Omental fat pad (tissue), 3 donors: ENCODE measurements at regions not wholly inside any gene's neighbourhood (a gene's known extent, or its start where the extent isn't known, plus 50 kb on each side); places are given as distances from the start of the nearest gene placed in this dataset.
"Not testable (repeated sequence)": the region's sequence is repeated elsewhere in the genome, so short reads cannot be mapped to it uniquely, and the experiment has no call there.

Experiments used
- ATAC-seq: fragments of 150-250 bp; one replicate; pipeline ENCODE4 v1.9.1; 2016; ENCODE audit warnings: mild to moderate bottlenecking, moderate library complexity; ENCODE audit not compliant: low FRiP score
- DNase-seq: peaks from one replicate; pipeline ENCODE4 v3.0.0-alpha.2; 2019; ENCODE audit warnings: low spot score
- TF ChIP-seq, protein P1 (sequence below), 3 donors: fragments of 450-650 bp; IDR thresholded peaks; one replicate each; pipeline ENCODE4 v1.5.1; 2016 to 2017; ENCODE audit warnings: antibody characterized with exemption in 3 of 3, mild to moderate bottlenecking in 3 of 3, moderate library complexity in 2 of 3

DNA sequence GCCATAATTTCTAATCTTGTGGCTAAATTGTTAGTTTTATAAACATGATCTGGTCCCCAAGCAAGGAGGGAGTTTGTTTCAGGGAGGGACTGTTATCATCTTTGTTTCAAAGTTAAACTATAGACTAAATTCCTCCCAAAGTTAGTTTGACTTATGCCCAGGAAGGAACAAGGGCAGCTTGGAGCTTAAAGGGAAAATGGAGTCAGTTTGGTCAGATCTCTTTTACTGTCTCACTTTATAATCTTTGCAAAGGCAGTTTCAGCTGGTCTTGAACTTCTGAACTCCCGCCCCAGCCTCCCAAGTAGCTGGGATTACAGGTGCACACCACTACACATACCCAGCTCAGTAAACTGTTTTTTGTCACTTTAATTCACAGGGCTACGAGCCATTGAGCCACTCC, 214.7 kb downstream of the ZNF674 start:
- ATAC-seq (no peak), DNase-seq (no peak)
- TF ChIP-seq, protein P1, sequence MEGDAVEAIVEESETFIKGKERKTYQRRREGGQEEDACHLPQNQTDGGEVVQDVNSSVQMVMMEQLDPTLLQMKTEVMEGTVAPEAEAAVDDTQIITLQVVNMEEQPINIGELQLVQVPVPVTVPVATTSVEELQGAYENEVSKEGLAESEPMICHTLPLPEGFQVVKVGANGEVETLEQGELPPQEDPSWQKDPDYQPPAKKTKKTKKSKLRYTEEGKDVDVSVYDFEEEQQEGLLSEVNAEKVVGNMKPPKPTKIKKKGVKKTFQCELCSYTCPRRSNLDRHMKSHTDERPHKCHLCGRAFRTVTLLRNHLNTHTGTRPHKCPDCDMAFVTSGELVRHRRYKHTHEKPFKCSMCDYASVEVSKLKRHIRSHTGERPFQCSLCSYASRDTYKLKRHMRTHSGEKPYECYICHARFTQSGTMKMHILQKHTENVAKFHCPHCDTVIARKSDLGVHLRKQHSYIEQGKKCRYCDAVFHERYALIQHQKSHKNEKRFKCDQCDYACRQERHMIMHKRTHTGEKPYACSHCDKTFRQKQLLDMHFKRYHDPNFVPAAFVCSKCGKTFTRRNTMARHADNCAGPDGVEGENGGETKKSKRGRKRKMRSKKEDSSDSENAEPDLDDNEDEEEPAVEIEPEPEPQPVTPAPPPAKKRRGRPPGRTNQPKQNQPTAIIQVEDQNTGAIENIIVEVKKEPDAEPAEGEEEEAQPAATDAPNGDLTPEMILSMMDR (IDR thresholded peaks at IDR 0.05), result no peak

DNA sequence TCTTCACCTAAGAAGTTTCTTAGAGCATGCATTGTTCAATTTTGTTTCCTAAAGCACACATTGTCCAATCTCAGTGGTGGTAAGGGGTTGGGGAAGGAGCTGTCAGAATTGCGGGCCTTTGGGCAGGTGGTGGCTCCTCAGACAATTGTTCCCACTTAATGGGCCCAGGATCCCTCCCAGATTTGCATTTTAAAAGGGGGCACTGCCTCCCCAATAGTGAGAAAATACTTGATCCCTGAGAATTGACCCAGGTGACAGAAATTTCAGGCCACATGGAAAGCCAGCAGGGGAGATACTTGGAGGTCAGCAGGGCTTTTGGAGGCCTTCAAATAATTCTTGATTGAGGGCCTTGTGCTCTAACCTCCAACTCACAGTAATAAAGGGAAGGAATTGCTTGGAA, 217.1 kb downstream of the ZNF674 start:
- DNase-seq, result no peak
- TF ChIP-seq, protein P1 (IDR thresholded peaks at IDR 0.05), result no peak
- ATAC-seq, result no peak

DNA sequence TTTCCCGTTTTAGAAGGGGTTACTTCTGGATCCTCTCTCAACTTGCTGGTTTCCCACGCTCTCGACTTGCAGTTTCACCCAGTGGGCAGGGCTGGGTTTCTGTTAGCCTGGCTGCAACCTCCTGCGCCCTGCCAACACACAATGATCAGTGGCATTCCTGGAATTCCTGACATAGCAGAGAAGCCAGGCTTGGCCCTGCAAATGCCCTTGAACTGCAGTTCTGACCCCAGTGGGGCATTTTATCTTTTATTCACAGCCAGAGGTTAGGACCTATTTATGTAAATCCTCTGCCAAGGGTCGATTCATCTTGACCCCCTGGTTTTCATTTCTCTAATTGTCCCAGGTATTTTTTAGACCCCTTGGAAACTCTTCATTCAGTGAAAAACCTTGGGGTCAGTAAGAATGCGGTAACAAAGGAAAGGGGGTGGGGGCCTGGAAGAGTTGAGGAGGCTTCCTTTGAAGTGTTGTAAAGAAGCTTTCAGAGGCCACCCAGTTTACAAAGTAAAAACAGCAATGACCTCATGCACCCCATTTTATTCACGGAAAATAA, 217.6 kb downstream of the ZNF674 start:
- DNase-seq, result no peak
- TF ChIP-seq, protein P1 (IDR thresholded peaks at IDR 0.05), result no peak
- ATAC-seq, result peak; percentile 55

DNA sequence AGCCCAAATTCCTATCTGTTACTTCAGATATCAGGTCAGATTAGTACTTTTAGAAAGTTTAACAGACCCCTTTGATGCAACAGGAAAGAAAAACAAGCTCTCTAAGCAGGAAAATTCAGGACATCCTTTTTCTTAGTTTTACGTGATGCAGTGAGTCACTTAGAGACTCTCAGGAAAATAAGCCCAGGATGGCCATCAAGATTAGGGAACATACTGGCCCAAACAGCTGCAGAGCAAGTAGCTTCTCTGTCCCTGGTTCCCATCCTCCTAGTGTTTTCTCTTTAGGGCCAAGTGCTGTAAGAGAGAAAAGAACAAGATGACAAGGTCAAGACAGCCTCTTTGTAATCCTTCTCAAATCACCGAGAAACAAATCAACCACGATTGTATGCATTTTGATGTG, 219.1 kb downstream of the ZNF674 start:
- TF ChIP-seq, protein P1 (IDR thresholded peaks at IDR 0.05), result no peak
- no peak for ATAC-seq
- DNase-seq, result no peak

DNA sequence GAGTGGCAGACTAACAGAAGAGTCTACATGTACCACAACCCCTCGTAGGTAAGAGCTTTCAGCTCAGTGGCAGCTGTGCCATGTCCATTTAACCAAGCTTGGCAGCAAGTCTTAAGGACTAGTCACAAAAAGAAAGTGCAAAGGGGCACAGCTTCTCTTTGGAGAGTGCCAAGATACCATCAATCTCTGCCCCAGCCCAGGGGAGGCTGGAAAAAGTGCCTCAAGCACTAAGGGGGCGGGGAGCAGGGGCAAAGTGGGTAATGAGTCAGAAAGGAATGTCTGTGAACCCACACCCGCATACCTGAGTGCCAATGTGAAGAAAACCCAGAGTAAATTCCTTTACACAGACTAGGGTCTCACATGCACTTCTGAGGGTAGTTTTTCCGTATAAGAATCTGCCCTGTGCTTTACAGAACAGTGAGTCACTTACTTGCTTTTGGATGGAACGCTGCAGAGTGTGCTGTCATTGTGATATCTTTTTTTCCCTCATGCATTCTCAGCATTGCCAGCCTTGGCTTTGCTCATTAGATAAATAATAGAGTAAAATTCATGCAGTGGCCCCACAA, 219.8 kb downstream of the ZNF674 start:
- TF ChIP-seq, protein P1 (IDR thresholded peaks at IDR 0.05), result no peak
- ATAC-seq (peak; percentile 66), DNase-seq (no peak)

DNA sequence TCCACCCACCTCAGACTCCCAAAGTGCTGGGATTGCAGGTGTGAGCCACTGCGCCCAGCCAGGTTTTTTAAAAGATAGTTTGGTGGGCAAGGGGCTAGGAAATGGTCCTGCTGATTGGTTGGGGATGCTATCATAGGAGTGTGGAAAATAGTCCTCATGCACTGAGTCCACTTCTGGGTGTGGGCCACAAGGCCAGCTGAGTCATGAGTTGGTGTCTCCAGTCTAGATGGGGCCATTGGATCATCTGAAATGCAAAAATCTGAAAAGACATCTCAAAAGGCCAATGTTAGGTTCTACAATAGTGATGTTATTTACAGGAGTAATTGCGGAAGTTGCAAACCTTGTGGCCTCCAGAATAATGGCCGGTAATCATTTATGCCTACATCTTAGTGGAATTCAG, 221.1 kb downstream of the ZNF674 start:
- no peak for ATAC-seq
- TF ChIP-seq, protein P1 (IDR thresholded peaks at IDR 0.05), result no peak
- DNase-seq, result no peak

DNA sequence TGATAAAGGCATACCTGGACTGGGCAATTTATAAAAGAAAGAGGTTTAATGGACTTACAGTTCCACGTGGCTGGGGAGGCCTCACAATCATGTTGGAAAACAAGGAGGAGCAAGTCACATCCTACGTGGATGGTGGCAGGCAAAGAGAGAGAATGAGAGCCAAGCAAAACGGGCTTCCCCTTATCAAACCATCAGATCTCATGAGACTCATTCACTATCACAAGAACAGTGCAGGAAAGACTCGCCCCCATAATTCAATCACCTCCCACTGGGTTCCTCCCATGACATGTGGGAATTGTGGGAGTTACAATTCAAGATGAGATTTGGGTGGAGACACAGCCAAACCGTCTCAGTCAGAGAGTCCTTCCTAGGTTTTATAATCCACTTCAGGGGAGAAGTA, 222.3 kb downstream of the ZNF674 start:
- DNase-seq, ATAC-seq: not testable (repeated sequence)
